ENCODE measurements at regions not wholly inside any gene's neighbourhood (a gene's known extent, or its start where the extent isn't known, plus 50 kb on each side); places are given as distances from the start of the nearest gene placed in this dataset.

DNA sequence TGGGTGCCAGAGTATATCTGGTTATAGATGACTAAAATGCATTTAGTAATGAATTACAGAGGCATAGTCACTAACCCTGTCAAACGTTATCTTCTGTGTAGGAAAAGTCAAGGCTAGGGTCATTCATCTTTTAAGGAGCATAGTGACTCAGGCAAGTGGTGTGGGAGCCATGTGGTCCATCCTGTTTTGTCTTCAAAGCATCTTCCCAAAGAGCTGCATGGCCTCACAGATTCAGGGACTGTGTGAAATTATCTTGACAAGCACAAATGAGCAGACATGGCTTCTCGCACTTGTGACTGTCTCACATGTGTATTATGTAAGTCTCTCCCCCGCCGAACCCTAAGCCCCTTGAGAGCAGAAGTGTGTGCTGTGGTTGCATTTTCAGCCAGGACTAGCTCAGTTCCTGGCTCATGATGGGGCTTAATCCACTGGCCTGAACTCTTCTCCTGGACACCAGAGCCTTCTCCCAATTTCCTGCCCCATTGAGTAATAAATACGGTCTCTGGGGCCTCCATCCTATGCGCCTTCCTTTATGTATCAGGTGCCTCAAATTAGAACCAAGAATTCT, 769.1 kb downstream of the QKI start:
- no peaks in the 10 kb centered on the region for H3K9me3 ChIP-seq
- intact Hi-C loops (cut with DNase I): no loop called here
- no peaks in the 10 kb centered on the region for H3K36me3 ChIP-seq
- no peaks in the 10 kb centered on the region for H3K4me1 ChIP-seq (replicated peaks)
- no peak overlapping the region for H3K27ac ChIP-seq
- DNase-seq (ENCODE audit: low spot score): no peak
- TF ChIP-seq POLR2A (IDR thresholded peaks at IDR 0.05) (no peak), POLR2AphosphoS5 (IDR thresholded peaks at IDR 0.05) (no peak), CTCF (IDR thresholded peaks at IDR 0.05) (no peak)
- H3K4me3 ChIP-seq: no peak overlapping the region
- WGBS: 97% methylated on average over 6 of the region's 6 CpGs
- no peaks in the 10 kb centered on the region for H3K27me3 ChIP-seq (replicated peaks; ENCODE audit: insufficient read depth)

DNA sequence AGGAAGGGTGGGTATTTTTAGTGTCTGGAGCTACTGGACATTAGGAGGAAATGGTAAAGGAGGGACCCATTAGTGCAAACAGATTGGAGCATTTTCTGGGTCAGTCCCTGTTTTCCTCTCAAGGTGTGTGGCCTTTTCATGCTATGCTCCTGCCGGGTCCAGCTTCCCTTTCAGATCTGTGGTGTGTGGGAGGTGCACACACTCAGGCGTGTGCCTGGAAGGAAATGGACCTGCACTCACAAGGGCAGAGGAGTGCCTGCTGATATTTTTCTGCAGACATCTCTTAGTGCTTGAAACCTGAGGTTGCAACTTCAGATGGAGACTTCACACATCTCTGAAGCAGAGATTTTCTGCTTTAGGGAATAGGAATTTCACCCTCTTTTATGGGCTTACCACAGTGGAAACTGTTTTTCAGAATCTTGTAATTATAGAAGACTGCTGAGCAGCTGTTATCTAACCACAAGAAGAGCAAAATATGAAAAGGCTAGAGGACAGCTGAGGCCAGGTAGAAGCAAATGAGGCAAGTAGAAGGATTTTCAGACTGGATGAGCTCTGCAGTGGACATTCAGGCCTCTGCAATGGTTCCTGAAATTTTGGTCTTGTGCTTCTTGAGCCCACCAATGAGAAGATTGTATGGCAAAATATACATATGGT, 764.3 kb downstream of the QKI start:
- no peak for DNase-seq (ENCODE audit: low spot score)
- intact Hi-C loops (cut with DNase I): no loop called here
- no peak overlapping the region for H3K4me3 ChIP-seq
- H3K27me3 ChIP-seq (replicated peaks; ENCODE audit: insufficient read depth): no peaks in the 10 kb centered on the region
- no peaks in the 10 kb centered on the region for H3K4me1 ChIP-seq (replicated peaks)
- no peak for TF ChIP-seq POLR2AphosphoS5 (IDR thresholded peaks at IDR 0.05)
- TF ChIP-seq POLR2A (IDR thresholded peaks at IDR 0.05): no peak
- no peak for TF ChIP-seq CTCF (IDR thresholded peaks at IDR 0.05)
- 52% methylated on average over 2 of the region's 2 CpGs for WGBS
- H3K27ac ChIP-seq: no peak overlapping the region
- no peaks in the 10 kb centered on the region for H3K9me3 ChIP-seq
- H3K36me3 ChIP-seq: no peaks in the 10 kb centered on the region

DNA sequence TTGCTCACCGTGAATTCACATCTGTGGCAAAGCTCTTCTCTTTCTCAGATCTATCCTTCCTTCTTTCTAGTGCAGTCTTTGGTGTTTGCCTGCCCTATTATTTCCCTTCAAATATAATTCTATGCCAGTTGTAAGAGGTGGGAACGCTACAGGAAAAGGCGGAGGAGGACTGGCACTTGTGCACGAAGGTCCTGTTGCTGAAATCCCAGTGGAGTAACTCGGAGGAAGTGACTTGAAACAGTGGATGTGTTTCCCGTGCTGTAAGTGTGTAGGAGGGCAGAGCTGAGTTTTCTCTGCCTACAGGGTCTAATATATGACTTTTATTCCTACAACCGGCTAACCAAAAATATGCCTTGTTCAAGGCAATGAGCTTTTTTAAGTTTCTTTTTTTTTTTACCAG, 754.8 kb downstream of the QKI start:
- Histone ChIP-seq H3K4me3 (no peak overlapping the region), H3K9me3 (no peaks in the 10 kb centered on the region), H3K4me1 (replicated peaks) (no peaks in the 10 kb centered on the region), H3K36me3 (no peaks in the 10 kb centered on the region), H3K27me3 (replicated peaks; ENCODE audit: insufficient read depth) (no peaks in the 10 kb centered on the region), H3K27ac (no peak overlapping the region)
- 92% methylated on average over 7 of the region's 7 CpGs for WGBS
- DNase-seq (ENCODE audit: low spot score): no peak
- intact Hi-C loops (cut with DNase I): no loop called here
- no peak for TF ChIP-seq POLR2A (IDR thresholded peaks at IDR 0.05)
- TF ChIP-seq POLR2AphosphoS5 (IDR thresholded peaks at IDR 0.05): no peak
- no peak for TF ChIP-seq CTCF (IDR thresholded peaks at IDR 0.05)

DNA sequence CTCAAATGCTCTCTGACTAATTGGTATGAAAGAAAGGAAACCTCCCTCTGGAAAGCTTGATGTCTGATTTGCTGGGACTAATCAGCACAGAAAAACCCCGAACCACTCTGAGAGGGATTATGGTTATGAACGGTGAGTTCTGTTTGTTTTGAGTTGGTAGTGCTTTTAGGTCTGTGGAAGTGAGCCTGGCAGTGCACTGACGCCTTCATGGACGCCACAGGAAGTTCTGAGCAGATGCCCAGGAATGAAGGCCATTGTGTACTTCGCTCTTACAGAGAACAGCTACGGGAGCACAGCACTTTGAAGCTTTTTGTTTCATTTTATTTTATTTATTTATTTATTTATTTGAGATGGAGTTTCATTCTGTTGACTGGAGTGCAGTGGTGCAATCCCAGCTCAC, 754.1 kb downstream of the QKI start:
- intact Hi-C loops (cut with DNase I): no loop called here

More for the DNA sequence above, 754.1 kb downstream of the QKI start:
- Histone ChIP-seq H3K27ac (no peak overlapping the region), H3K4me1 (replicated peaks) (no peaks in the 10 kb centered on the region), H3K9me3 (no peaks in the 10 kb centered on the region), H3K36me3 (no peaks in the 10 kb centered on the region), H3K27me3 (replicated peaks; ENCODE audit: insufficient read depth) (no peaks in the 10 kb centered on the region), H3K4me3 (no peak overlapping the region)
- DNase-seq (ENCODE audit: low spot score): no peak
- 59% methylated on average over 6 of the region's 6 CpGs for WGBS
- TF ChIP-seq CTCF (IDR thresholded peaks at IDR 0.05) (no peak), POLR2A (IDR thresholded peaks at IDR 0.05) (no peak), POLR2AphosphoS5 (IDR thresholded peaks at IDR 0.05) (no peak)
